Esophagus (tissue), 2 donors: ENCODE measurements at regions not wholly inside any gene's neighbourhood (a gene's known extent, or its start where the extent isn't known, plus 50 kb on each side); places are given as distances from the start of the nearest gene placed in this dataset.

ENCODE experiments used
- H3K27ac ChIP-seq, 2 donors: one replicate each; pipeline ENCODE4 v1.5.1; 2013; ENCODE audit warnings: low read depth in 2 of 2, mild to moderate bottlenecking in 2 of 2, inconsistent platforms in 1 of 2, low read length in 1 of 2, moderate library complexity in 1 of 2
- H3K27me3 ChIP-seq, 2 donors: one replicate each; pipeline ENCODE4 v1.6.1; 2013; ENCODE audit warnings: low read length in 2 of 2, control low read depth in 1 of 2, mild to moderate bottlenecking in 1 of 2; ENCODE audit not compliant: insufficient read depth in 2 of 2, control insufficient read depth in 1 of 2
- H3K36me3 ChIP-seq, 2 donors: one replicate each; pipeline ENCODE4 v1.6.1; 2013; ENCODE audit warnings: low read length in 1 of 2; ENCODE audit not compliant: control insufficient read depth in 2 of 2, insufficient read depth in 2 of 2
- H3K4me1 ChIP-seq, 2 donors: one replicate each; pipeline ENCODE4 v1.6.1; 2013; ENCODE audit warnings: low read length in 1 of 2; ENCODE audit not compliant: control insufficient read depth in 2 of 2, insufficient read depth in 2 of 2
- H3K4me3 ChIP-seq, 2 donors: one replicate each; pipeline ENCODE4 v1.5.1; 2013; ENCODE audit warnings: low read length in 2 of 2, mild to moderate bottlenecking in 2 of 2, low read depth in 1 of 2, moderate library complexity in 1 of 2
- H3K9me3 ChIP-seq, 2 donors: one replicate each; pipeline ENCODE4 v1.6.1; 2013; ENCODE audit warnings: mild to moderate bottlenecking in 2 of 2, low read depth in 1 of 2, low read length in 1 of 2, moderate library complexity in 1 of 2; ENCODE audit not compliant: control insufficient read depth in 2 of 2, insufficient read depth in 1 of 2
- WGBS, 2 donors: extraction: QIAGEN DNeasy Blood & Tissue Kit; methylation state at CpG; one replicate each; pipeline ENCODE4 v1.1.7; 2013; 5-methylcytosine and 5-hydroxymethylcytosine counted together
- donor health status: healthy with polysubstance abuse.
- donor health status: Bipolar disorder and iron deficiency.

GRCh38 chr2:234607691-234608090 is 110.8 kb upstream of the ARL4C start:
- 83% methylated on average over 8 of the region's 8 CpGs for WGBS, 2 donors
- no peak overlapping the region for H3K4me3 ChIP-seq
- no peaks in the 10 kb centered on the region for H3K4me1 ChIP-seq
- no peak overlapping the region for H3K27ac ChIP-seq
- H3K36me3 ChIP-seq: no peaks in the 10 kb centered on the region
- H3K9me3 ChIP-seq: no peaks in the 10 kb centered on the region
- H3K27me3 ChIP-seq: no peaks in the 10 kb centered on the region

- Histone ChIP-seq H3K36me3 (no peaks in the 10 kb centered on the region), H3K4me1 (no peaks in the 10 kb centered on the region), H3K27ac (no peak overlapping the region), H3K27me3 (no peaks in the 10 kb centered on the region), H3K9me3 (no peaks in the 10 kb centered on the region), H3K4me3 (no peak overlapping the region)
- 79 to 84% methylated on average over 7 of the region's 7 CpGs for WGBS, 2 donors
Measured at GRCh38 chr2:234606896-234607295, 110.0 kb upstream of the ARL4C start.

- Histone ChIP-seq H3K27ac (no peak overlapping the region), H3K4me1 (no peaks in the 10 kb centered on the region), H3K27me3 (no peaks in the 10 kb centered on the region), H3K9me3 (no peaks in the 10 kb centered on the region), H3K36me3 (no peaks in the 10 kb centered on the region), H3K4me3 (no peak overlapping the region)
- 95 to 98% methylated on average over 4 of the region's 4 CpGs for WGBS, 2 donors
Measured at GRCh38 chr2:234603619-234604018, 106.7 kb upstream of the ARL4C start.

- H3K4me1 ChIP-seq: no peaks in the 10 kb centered on the region
- H3K9me3 ChIP-seq: no peaks in the 10 kb centered on the region
- no peaks in the 10 kb centered on the region for H3K36me3 ChIP-seq
- no peaks in the 10 kb centered on the region for H3K27me3 ChIP-seq
- WGBS, 2 donors: 82 to 86% methylated on average over 5 of the region's 5 CpGs
- H3K4me3 ChIP-seq: no peak overlapping the region
- H3K27ac ChIP-seq: no peak overlapping the region
Measured at GRCh38 chr2:234601213-234601612, 104.3 kb upstream of the ARL4C start.

GRCh38 chr2:234597576-234597861 is 100.6 kb upstream of the ARL4C start:
- Histone ChIP-seq H3K4me3 (no peak overlapping the region), H3K4me1 (no peaks in the 10 kb centered on the region), H3K36me3 (no peaks in the 10 kb centered on the region), H3K9me3 (no peaks in the 10 kb centered on the region), H3K27me3 (no peaks in the 10 kb centered on the region), H3K27ac (no peak overlapping the region)
- 86 to 88% methylated on average over 6 of the region's 6 CpGs for WGBS, 2 donors

- no peaks in the 10 kb centered on the region for H3K9me3 ChIP-seq
- no peaks in the 10 kb centered on the region for H3K36me3 ChIP-seq
- 68 to 78% methylated on average over 12 of the region's 12 CpGs for WGBS, 2 donors
- no peaks in the 10 kb centered on the region for H3K27me3 ChIP-seq
- H3K4me1 ChIP-seq: no peaks in the 10 kb centered on the region
- H3K27ac ChIP-seq: no peak overlapping the region
- H3K4me3 ChIP-seq: no peak overlapping the region
Measured at GRCh38 chr2:234596696-234597575, 100.1 kb upstream of the ARL4C start.

- Histone ChIP-seq H3K9me3 (no peaks in the 10 kb centered on the region), H3K4me1 (no peaks in the 10 kb centered on the region), H3K4me3 (no peak overlapping the region), H3K27me3 (no peaks in the 10 kb centered on the region), H3K36me3 (no peaks in the 10 kb centered on the region), H3K27ac (no peak overlapping the region)
- 68 to 72% methylated on average over 3 of the region's 3 CpGs for WGBS, 2 donors
Measured at GRCh38 chr2:234595829-234596228, 98.9 kb upstream of the ARL4C start.

- Histone ChIP-seq H3K36me3 (no peaks in the 10 kb centered on the region), H3K4me1 (no peaks in the 10 kb centered on the region), H3K27me3 (no peaks in the 10 kb centered on the region), H3K4me3 (no peak overlapping the region), H3K9me3 (no peaks in the 10 kb centered on the region), H3K27ac (no peak overlapping the region)
- WGBS, 2 donors: 94 to 96% methylated on average over 5 of the region's 5 CpGs
Measured at GRCh38 chr2:234594715-234595114, 97.8 kb upstream of the ARL4C start.

GRCh38 chr2:234593636-234594035 is 96.8 kb upstream of the ARL4C start:
- Histone ChIP-seq H3K27ac (no peak overlapping the region), H3K4me1 (no peaks in the 10 kb centered on the region), H3K4me3 (no peak overlapping the region), H3K9me3 (no peaks in the 10 kb centered on the region), H3K36me3 (no peaks in the 10 kb centered on the region), H3K27me3 (no peaks in the 10 kb centered on the region)
- 68 to 83% methylated on average over 2 of the region's 2 CpGs for WGBS, 2 donors

GRCh38 chr2:234592541-234592940 is 95.7 kb upstream of the ARL4C start:
- Histone ChIP-seq H3K36me3 (no peaks in the 10 kb centered on the region), H3K27me3 (no peaks in the 10 kb centered on the region), H3K9me3 (no peaks in the 10 kb centered on the region), H3K27ac (no peak overlapping the region), H3K4me1 (no peaks in the 10 kb centered on the region), H3K4me3 (no peak overlapping the region)
- WGBS, 2 donors: 91 to 92% methylated on average over 5 of the region's 5 CpGs
